HCT116 (cell line): ENCODE measurements at regions not wholly inside any gene's neighbourhood (a gene's known extent, or its start where the extent isn't known, plus 50 kb on each side); places are given as distances from the start of the nearest gene placed in this dataset.

Experiments used
- ATAC-seq: fragments of 200-7000 bp; cut with Tn5 transposase; 2 replicates; pipeline ENCODE4 v1.9.1; 2020; ENCODE audit warnings: mild to moderate bottlenecking, moderate library complexity
- BruUV-seq: library from RNA; stranded (reverse); fragments of 400-500 nt; replicated peaks from 2 replicates; lab custom pipeline; 2021; lab: Mats Ljungman, UMichigan
- CTCF ChIA-PET: fragments of 300-600 bp; sonication (Branson Sonifier 250); formaldehyde crosslinking; loops from one replicate; lab custom pipeline; 2021; ENCODE audit warnings: antibody characterized with exemption; lab: Charles Lee
- POLR2A ChIA-PET: fragments of 300-600, 350-600 bp; sonication (Branson Sonifier 250); formaldehyde crosslinking; loops from one replicate; lab custom pipeline; 2021; ENCODE audit warnings: antibody characterized with exemption; lab: Charles Lee
- RAD21 ChIA-PET, 2 experiments: fragments of 300-600 bp; sonication (Branson Sonifier 250); formaldehyde crosslinking; loops; one replicate each; lab custom pipeline; 2023; ENCODE audit warnings: low total read pairs in 2 of 2; ENCODE audit not compliant: uncharacterized antibody in 2 of 2, unreplicated experiment in 2 of 2, low non-redundant PET in 1 of 2; lab: Charles Lee
- DNase-seq: peaks from one replicate; pipeline ENCODE4 v3.0.0-alpha.2; 2010; ENCODE audit warnings: low read depth, low spot score
- H2AFZ ChIP-seq: fragments of 200-600 bp; shearing (Covaris generic), sonication (generic); 2 replicates; pipeline ENCODE4 v1.6.1; 2017; ENCODE audit warnings: low read depth, mixed run types, mixed read lengths, antibody characterized with exemption, low read length; ENCODE audit not compliant: poor library complexity, severe bottlenecking
- H3K27ac ChIP-seq: 2 replicates; pipeline ENCODE4 v1.5.1; 2012; ENCODE audit warnings: low read depth, low read length
- H3K27me3 ChIP-seq: fragments of 200-600 bp; sonication (generic); 2 replicates; pipeline ENCODE4 v1.6.1; 2016; ENCODE audit warnings: mixed run types, low read length, mixed read lengths; ENCODE audit not compliant: insufficient read depth
- H3K36me3 ChIP-seq, 2 experiments: fragments of 200-500 bp in 1 of 2; fragments of 200-600 bp in 1 of 2; sonication (Bioruptor generic) in 1 of 2; sonication (generic) in 1 of 2; 2 replicates each; pipeline versions ENCODE4 v1.5.1 to v1.6.1; 2014 to 2016; ENCODE audit warnings: low read length in 2 of 2, inconsistent platforms in 1 of 2, mixed read lengths in 1 of 2, mixed run types in 1 of 2; ENCODE audit not compliant: insufficient read depth in 2 of 2, control insufficient read depth in 1 of 2
- H3K4me1 ChIP-seq, 2 experiments: fragments of 200-600 bp in 1 of 2; sonication (generic) in 1 of 2; 2 replicates each; pipeline versions ENCODE4 v1.5.1 to v1.6.1; 2012 to 2017; ENCODE audit warnings: low read length in 2 of 2, inconsistent platforms in 1 of 2, mild to moderate bottlenecking in 1 of 2, mixed read lengths in 1 of 2, mixed run types in 1 of 2, moderate library complexity in 1 of 2; ENCODE audit not compliant: insufficient read depth in 2 of 2, control insufficient read depth in 1 of 2
- H3K4me2 ChIP-seq: fragments of 200-600 bp; sonication (generic); 2 replicates; pipeline ENCODE4 v1.6.1; 2017; ENCODE audit warnings: mixed run types, low read length, mixed read lengths
- H3K4me3 ChIP-seq, 2 experiments: fragments of 200-600 bp in 1 of 2; sonication (generic) in 1 of 2; replicated peaks in 1 of 2; 2 replicates each; pipeline ENCODE4 v1.5.1; 2011 to 2016; ENCODE audit warnings: low read length in 2 of 2, control low read depth in 1 of 2, low read depth in 1 of 2, mild to moderate bottlenecking in 1 of 2, mixed read lengths in 1 of 2, mixed run types in 1 of 2
- H3K79me2 ChIP-seq: fragments of 200-600 bp; sonication (generic); 2 replicates; pipeline ENCODE4 v1.6.1; 2017; ENCODE audit warnings: mild to moderate bottlenecking, mixed run types, low read length, moderate library complexity, mixed read lengths; ENCODE audit not compliant: insufficient read depth
- H3K9ac ChIP-seq: fragments of 200-600 bp; sonication (generic); 2 replicates; pipeline ENCODE4 v1.6.1; 2016; ENCODE audit warnings: low read length, mixed read lengths
- H3K9me2 ChIP-seq: fragments of 200-600 bp; sonication (generic), shearing (Covaris generic); 2 replicates; pipeline ENCODE4 v1.6.1; 2017; ENCODE audit warnings: mixed run types, mild to moderate bottlenecking, moderate library complexity; ENCODE audit not compliant: insufficient read depth
- H3K9me3 ChIP-seq, 2 experiments: fragments of 200-500 bp in 1 of 2; fragments of 200-600 bp in 1 of 2; sonication (Bioruptor generic) in 1 of 2; sonication (generic) in 1 of 2; 2 replicates each; pipeline ENCODE4 v1.6.1; 2014 to 2017; ENCODE audit warnings: low read length in 2 of 2, mixed read lengths in 2 of 2, inconsistent platforms in 1 of 2, low read depth in 1 of 2, mild to moderate bottlenecking in 1 of 2, mixed run types in 1 of 2, moderate library complexity in 1 of 2; ENCODE audit not compliant: control insufficient read depth in 1 of 2, insufficient read depth in 1 of 2
- H4K20me1 ChIP-seq: fragments of 200-600 bp; sonication (generic), shearing (Covaris generic); 2 replicates; pipeline ENCODE4 v1.6.1; 2017; ENCODE audit warnings: mixed run types, mild to moderate bottlenecking, moderate library complexity; ENCODE audit not compliant: insufficient read depth
- CEBPB ChIP-seq: IDR thresholded peaks from 2 replicates; pipeline ENCODE4 v1.6.1; 2012; ENCODE audit warnings: low read depth
- EZH2 ChIP-seq: fragments of 200-600 bp; sonication (generic); IDR thresholded peaks from 2 replicates; pipeline ENCODE4 v1.6.1; 2017; ENCODE audit warnings: antibody characterized with exemption, mixed run types
- EZH2phosphoT487 ChIP-seq: fragments of 200-600 bp; IDR thresholded peaks from 2 replicates; pipeline ENCODE4 v1.6.1; 2018; ENCODE audit warnings: antibody characterized with exemption, borderline replicate concordance
- FOSL1 ChIP-seq: IDR thresholded peaks from 2 replicates; pipeline ENCODE4 v1.6.1; 2012; ENCODE audit warnings: low read depth
- MAX ChIP-seq: IDR thresholded peaks from 2 replicates; pipeline ENCODE4 v1.6.1; 2012
- POLR2A ChIP-seq: IDR thresholded peaks from 2 replicates; pipeline ENCODE4 v1.7.0; 2011; ENCODE audit warnings: borderline replicate concordance; ENCODE audit not compliant: insufficient read depth, insufficient read length; ENCODE audit errors: extremely low read depth
- POLR2AphosphoS5 ChIP-seq: IDR thresholded peaks from 2 replicates; pipeline ENCODE4 v1.6.1; 2011; ENCODE audit warnings: mild to moderate bottlenecking, low read depth, low read length, moderate library complexity
- RAD21 ChIP-seq: IDR thresholded peaks from 2 replicates; pipeline ENCODE4 v1.6.1; 2012; ENCODE audit warnings: low read depth, mild to moderate bottlenecking
- SIN3A ChIP-seq: IDR thresholded peaks from 2 replicates; pipeline ENCODE4 v1.6.1; 2012; ENCODE audit warnings: low read depth
- TCF7L2 ChIP-seq: IDR thresholded peaks from 2 replicates; pipeline ENCODE4 v1.7.0; 2011; ENCODE audit warnings: borderline replicate concordance, inconsistent platforms; ENCODE audit not compliant: insufficient read depth, insufficient read length; ENCODE audit errors: extremely low read depth
- YY1 ChIP-seq: IDR thresholded peaks from 2 replicates; pipeline ENCODE4 v1.6.1; 2011; ENCODE audit warnings: low read length, low read depth, moderate library complexity, mild to moderate bottlenecking; ENCODE audit not compliant: insufficient replicate concordance; ENCODE audit errors: extremely low read depth
- ZFX ChIP-seq: fragments of 450-650 bp; IDR thresholded peaks from 2 replicates; pipeline ENCODE4 v1.6.1; 2017
- intact Hi-C: fragments of 100-400 bp; cut with micrococcal nuclease; formaldehyde crosslinking; loops from 2 replicates; pipeline ENCODE4 v1.10.0; 2022
- TF ChIP-seq, protein P1 (sequence below): IDR thresholded peaks from 2 replicates; pipeline ENCODE4 v1.6.1; 2011; ENCODE audit warnings: mild to moderate bottlenecking, low read length, moderate library complexity; ENCODE audit not compliant: insufficient replicate concordance; ENCODE audit errors: extremely low read depth

DNA sequence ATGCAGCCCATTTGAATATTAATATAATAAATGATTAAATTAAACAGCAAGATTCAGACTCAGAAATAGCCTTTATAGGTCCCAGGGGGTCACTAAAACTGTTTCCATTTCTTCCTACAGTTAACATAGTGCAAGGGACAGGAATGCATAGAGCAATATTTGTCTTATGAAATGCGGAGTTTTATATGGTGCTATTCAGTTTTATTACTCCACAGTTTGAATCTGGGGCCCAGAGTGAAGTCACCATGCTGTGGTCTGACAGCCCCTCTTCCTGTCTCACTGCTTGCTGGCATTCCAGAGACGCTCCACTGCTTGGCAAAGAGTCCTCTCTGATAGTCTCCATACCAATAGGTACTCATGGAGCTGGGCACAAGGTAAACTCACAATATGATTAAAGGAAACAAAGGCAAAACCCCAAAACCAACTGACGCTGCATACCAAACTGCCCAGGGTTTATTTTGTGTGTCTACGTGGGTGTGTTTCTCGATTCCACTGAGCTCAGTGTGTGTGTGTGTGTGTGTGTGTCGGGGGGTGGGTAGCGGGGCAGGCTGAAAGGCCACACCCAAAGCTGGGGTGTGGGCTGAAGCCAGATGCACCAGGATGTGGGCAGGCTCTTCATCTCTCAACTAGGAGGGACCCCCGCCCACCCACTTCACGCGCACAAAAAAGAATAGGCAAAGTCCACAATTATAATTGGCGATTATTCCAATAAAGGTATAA, 277.9 kb downstream of the TSHZ3 start:
- ChIA-PET RAD21 (no interaction called here), POLR2A (no interaction called here), CTCF (no interaction called here)
- intact Hi-C loops, result no loop called here
- Histone ChIP-seq H3K27ac (no peak overlapping the region), H3K4me2 (no peak overlapping the region), H2AFZ (no peak overlapping the region), H3K9ac (no peak overlapping the region), H3K9me3 (peaks cover 9 to 47% of the 10 kb centered on the region in 2 experiments; a peak in 2 of 4 replicates), H3K9me2 (no peaks in the 10 kb centered on the region), H3K79me2 (no peaks in the 10 kb centered on the region), H3K36me3 (no peaks in the 10 kb centered on the region), H3K27me3 (no peaks in the 10 kb centered on the region), H3K4me1 (no peaks in the 10 kb centered on the region), H4K20me1 (no peaks in the 10 kb centered on the region), H3K4me3 (no peak overlapping the region)
- BruUV-seq, result no TSS peak
- DNase-seq, result no peak
- no peak for ATAC-seq
- TF ChIP-seq CEBPB (no peak), RAD21 (no peak), ZFX (no peak), YY1 (no peak), TCF7L2 (no peak), MAX (no peak), SIN3A (no peak), EZH2 (no peak), POLR2AphosphoS5 (no peak), EZH2phosphoT487 (no peak), POLR2A (no peak), FOSL1 (no peak)
- TF ChIP-seq, protein P1, sequence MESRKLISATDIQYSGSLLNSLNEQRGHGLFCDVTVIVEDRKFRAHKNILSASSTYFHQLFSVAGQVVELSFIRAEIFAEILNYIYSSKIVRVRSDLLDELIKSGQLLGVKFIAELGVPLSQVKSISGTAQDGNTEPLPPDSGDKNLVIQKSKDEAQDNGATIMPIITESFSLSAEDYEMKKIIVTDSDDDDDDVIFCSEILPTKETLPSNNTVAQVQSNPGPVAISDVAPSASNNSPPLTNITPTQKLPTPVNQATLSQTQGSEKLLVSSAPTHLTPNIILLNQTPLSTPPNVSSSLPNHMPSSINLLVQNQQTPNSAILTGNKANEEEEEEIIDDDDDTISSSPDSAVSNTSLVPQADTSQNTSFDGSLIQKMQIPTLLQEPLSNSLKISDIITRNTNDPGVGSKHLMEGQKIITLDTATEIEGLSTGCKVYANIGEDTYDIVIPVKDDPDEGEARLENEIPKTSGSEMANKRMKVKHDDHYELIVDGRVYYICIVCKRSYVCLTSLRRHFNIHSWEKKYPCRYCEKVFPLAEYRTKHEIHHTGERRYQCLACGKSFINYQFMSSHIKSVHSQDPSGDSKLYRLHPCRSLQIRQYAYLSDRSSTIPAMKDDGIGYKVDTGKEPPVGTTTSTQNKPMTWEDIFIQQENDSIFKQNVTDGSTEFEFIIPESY, result no peak
